ENCODE measurements at regions not wholly inside any gene's neighbourhood (a gene's known extent, or its start where the extent isn't known, plus 50 kb on each side); places are given as distances from the start of the nearest gene placed in this dataset.

GRCh38 chr5:110996742-110997141 is 74.8 kb upstream of the TSLP start:
- no peaks in the 10 kb centered on the region for H3K4me1 ChIP-seq (ENCODE audit: control insufficient read depth, insufficient read depth, low read length)
- no peaks in the 10 kb centered on the region for H3K36me3 ChIP-seq (ENCODE audit: control insufficient read depth in 2 of 2, insufficient read depth in 2 of 2, low read length in 2 of 2)
- H3K27me3 ChIP-seq (ENCODE audit: control insufficient read depth in 1 of 2, insufficient read depth in 2 of 2, low read length in 2 of 2): no peaks in the 10 kb centered on the region
- H3K27ac ChIP-seq (ENCODE audit: low read length): no peak overlapping the region
- H3K9me3 ChIP-seq (ENCODE audit: control insufficient read depth in 2 of 2, low read length in 2 of 2): no peaks in the 10 kb centered on the region
- H3K4me3 ChIP-seq (ENCODE audit: low read length in 2 of 2): no peak overlapping the region
- H3K9ac ChIP-seq (ENCODE audit: low read length in 2 of 2): no peak overlapping the region

DNA sequence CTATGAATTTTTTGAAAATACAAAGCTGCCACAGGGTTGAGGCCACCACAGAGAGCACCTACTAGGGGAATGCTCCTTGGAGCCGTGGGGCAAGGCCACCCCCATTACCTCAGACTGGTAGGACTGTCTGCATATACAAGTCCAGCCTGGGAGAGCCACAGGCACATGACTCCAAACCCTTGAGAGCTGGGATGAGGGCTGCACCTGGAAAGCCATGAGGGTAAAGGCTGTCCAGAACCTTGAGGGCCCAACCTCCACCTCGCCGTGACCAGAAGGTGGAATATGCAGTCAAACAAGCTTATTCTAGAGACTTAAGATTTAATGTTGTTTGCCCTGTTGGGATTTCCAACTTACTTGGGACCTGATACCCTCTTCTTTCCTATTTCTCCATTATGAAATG is 69.5 kb upstream of the TSLP start:
- Histone ChIP-seq H3K9ac (ENCODE audit: low read length in 2 of 2) (no peak overlapping the region), H3K27ac (ENCODE audit: low read length) (no peak overlapping the region), H3K27me3 (ENCODE audit: control insufficient read depth in 1 of 2, insufficient read depth in 2 of 2, low read length in 2 of 2) (no peaks in the 10 kb centered on the region), H3K4me1 (ENCODE audit: control insufficient read depth, insufficient read depth, low read length) (no peaks in the 10 kb centered on the region), H3K9me3 (ENCODE audit: control insufficient read depth in 2 of 2, low read length in 2 of 2) (no peaks in the 10 kb centered on the region), H3K4me3 (ENCODE audit: low read length in 2 of 2) (no peak overlapping the region), H3K36me3 (ENCODE audit: control insufficient read depth in 2 of 2, insufficient read depth in 2 of 2, low read length in 2 of 2) (no peaks in the 10 kb centered on the region)

GRCh38 chr5:111003623-111004022 is 67.9 kb upstream of the TSLP start:
- H3K9ac ChIP-seq (ENCODE audit: low read length in 2 of 2): no peak overlapping the region
- no peaks in the 10 kb centered on the region for H3K4me1 ChIP-seq (ENCODE audit: control insufficient read depth, insufficient read depth, low read length)
- no peaks in the 10 kb centered on the region for H3K27me3 ChIP-seq (ENCODE audit: control insufficient read depth in 1 of 2, insufficient read depth in 2 of 2, low read length in 2 of 2)
- H3K4me3 ChIP-seq (ENCODE audit: low read length in 2 of 2): no peak overlapping the region
- H3K27ac ChIP-seq (ENCODE audit: low read length): no peak overlapping the region
- no peaks in the 10 kb centered on the region for H3K36me3 ChIP-seq (ENCODE audit: control insufficient read depth in 2 of 2, insufficient read depth in 2 of 2, low read length in 2 of 2)
- no peaks in the 10 kb centered on the region for H3K9me3 ChIP-seq (ENCODE audit: control insufficient read depth in 2 of 2, low read length in 2 of 2)

DNA sequence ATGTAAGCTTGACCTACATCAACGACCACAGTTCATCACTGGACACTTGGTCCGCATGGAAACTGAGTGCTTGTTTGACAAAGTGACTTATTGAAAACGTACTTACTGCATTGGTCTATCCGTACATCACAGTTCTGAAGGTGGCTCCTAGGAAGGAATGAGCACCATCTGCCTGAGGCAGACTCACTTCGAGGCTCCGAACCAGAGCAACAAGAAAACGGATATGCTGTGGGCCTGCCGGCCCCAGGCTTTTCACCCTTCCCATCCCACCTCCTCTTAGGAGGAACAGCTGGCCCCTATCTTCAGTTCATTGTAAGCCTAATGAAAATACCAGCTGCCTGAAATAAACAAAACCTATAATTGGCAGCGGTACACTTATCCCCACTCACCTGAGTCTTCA is 67.2 kb upstream of the TSLP start:
- no peaks in the 10 kb centered on the region for H3K9me3 ChIP-seq (ENCODE audit: control insufficient read depth in 2 of 2, low read length in 2 of 2)
- H3K4me3 ChIP-seq (ENCODE audit: low read length in 2 of 2): no peak overlapping the region
- no peaks in the 10 kb centered on the region for H3K36me3 ChIP-seq (ENCODE audit: control insufficient read depth in 2 of 2, insufficient read depth in 2 of 2, low read length in 2 of 2)
- H3K4me1 ChIP-seq (ENCODE audit: control insufficient read depth, insufficient read depth, low read length): no peaks in the 10 kb centered on the region
- H3K27me3 ChIP-seq (ENCODE audit: control insufficient read depth in 1 of 2, insufficient read depth in 2 of 2, low read length in 2 of 2): no peaks in the 10 kb centered on the region
- H3K27ac ChIP-seq (ENCODE audit: low read length): no peak overlapping the region
- H3K9ac ChIP-seq (ENCODE audit: low read length in 2 of 2): no peak overlapping the region

GRCh38 chr5:111010783-111011182 is 60.7 kb upstream of the TSLP start:
- H3K4me3 ChIP-seq (ENCODE audit: low read length in 2 of 2): no peak overlapping the region
- no peaks in the 10 kb centered on the region for H3K9me3 ChIP-seq (ENCODE audit: control insufficient read depth in 2 of 2, low read length in 2 of 2)
- H3K27me3 ChIP-seq (ENCODE audit: control insufficient read depth in 1 of 2, insufficient read depth in 2 of 2, low read length in 2 of 2): no peaks in the 10 kb centered on the region
- no peaks in the 10 kb centered on the region for H3K36me3 ChIP-seq (ENCODE audit: control insufficient read depth in 2 of 2, insufficient read depth in 2 of 2, low read length in 2 of 2)
- H3K9ac ChIP-seq (ENCODE audit: low read length in 2 of 2): no peak overlapping the region
- H3K4me1 ChIP-seq (ENCODE audit: control insufficient read depth, insufficient read depth, low read length): no peaks in the 10 kb centered on the region
- H3K27ac ChIP-seq (ENCODE audit: low read length): no peak overlapping the region

GRCh38 chr5:111013011-111013410 is 58.5 kb upstream of the TSLP start:
- Histone ChIP-seq H3K27ac (ENCODE audit: low read length) (no peak overlapping the region), H3K4me3 (ENCODE audit: low read length in 2 of 2) (no peak overlapping the region), H3K27me3 (ENCODE audit: control insufficient read depth in 1 of 2, insufficient read depth in 2 of 2, low read length in 2 of 2) (no peaks in the 10 kb centered on the region), H3K9me3 (ENCODE audit: control insufficient read depth in 2 of 2, low read length in 2 of 2) (no peaks in the 10 kb centered on the region), H3K4me1 (ENCODE audit: control insufficient read depth, insufficient read depth, low read length) (no peaks in the 10 kb centered on the region), H3K9ac (ENCODE audit: low read length in 2 of 2) (no peak overlapping the region), H3K36me3 (ENCODE audit: control insufficient read depth in 2 of 2, insufficient read depth in 2 of 2, low read length in 2 of 2) (no peaks in the 10 kb centered on the region)

DNA sequence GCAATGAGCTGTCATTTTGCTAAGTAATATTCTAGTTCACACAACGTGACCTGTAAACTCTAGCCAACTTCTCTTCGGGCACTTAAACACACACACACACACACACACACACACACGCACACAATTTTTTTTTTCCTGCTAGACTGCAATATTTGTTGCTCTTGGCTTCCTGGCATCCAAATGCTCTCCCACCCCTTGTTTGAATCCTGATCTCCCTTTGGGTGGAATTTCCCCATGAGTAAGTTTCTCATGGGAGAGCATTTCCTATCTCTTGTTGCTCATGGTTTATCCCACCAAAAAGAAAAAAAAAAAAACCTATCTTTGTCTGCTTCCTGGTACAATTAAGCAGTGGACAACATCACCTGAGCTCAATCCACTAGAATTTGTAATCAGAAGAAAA is 54.7 kb upstream of the TSLP start:
- Histone ChIP-seq H3K27me3 (ENCODE audit: control insufficient read depth in 1 of 2, insufficient read depth in 2 of 2, low read length in 2 of 2) (no peaks in the 10 kb centered on the region), H3K9me3 (ENCODE audit: control insufficient read depth in 2 of 2, low read length in 2 of 2) (no peaks in the 10 kb centered on the region), H3K4me1 (ENCODE audit: control insufficient read depth, insufficient read depth, low read length) (no peaks in the 10 kb centered on the region), H3K27ac (ENCODE audit: low read length) (no peak overlapping the region), H3K4me3 (ENCODE audit: low read length in 2 of 2) (no peak overlapping the region), H3K36me3 (ENCODE audit: control insufficient read depth in 2 of 2, insufficient read depth in 2 of 2, low read length in 2 of 2) (no peaks in the 10 kb centered on the region), H3K9ac (ENCODE audit: low read length in 2 of 2) (no peak overlapping the region)

DNA sequence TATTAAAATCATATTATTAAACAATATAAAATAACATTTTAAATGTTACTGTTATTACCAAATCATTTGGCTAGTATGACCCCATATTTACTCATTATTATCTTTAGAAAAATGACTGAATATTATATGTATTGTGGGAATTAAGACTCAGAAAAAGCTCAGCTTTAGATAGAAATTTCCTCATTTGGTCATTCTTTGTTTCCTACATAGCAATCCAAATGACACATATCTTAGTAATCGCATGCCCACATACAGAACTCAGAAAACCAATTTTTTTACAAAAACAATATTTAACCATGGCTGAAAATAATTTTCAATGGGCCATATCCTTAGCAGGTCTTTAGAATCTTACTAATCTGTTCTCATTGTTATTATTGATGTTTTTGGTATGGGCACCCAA is 53.8 kb upstream of the TSLP start:
- H3K36me3 ChIP-seq (ENCODE audit: control insufficient read depth in 2 of 2, insufficient read depth in 2 of 2, low read length in 2 of 2): no peaks in the 10 kb centered on the region
- H3K4me1 ChIP-seq (ENCODE audit: control insufficient read depth, insufficient read depth, low read length): no peaks in the 10 kb centered on the region
- H3K27me3 ChIP-seq (ENCODE audit: control insufficient read depth in 1 of 2, insufficient read depth in 2 of 2, low read length in 2 of 2): no peaks in the 10 kb centered on the region
- no peaks in the 10 kb centered on the region for H3K9me3 ChIP-seq (ENCODE audit: control insufficient read depth in 2 of 2, low read length in 2 of 2)
- no peak overlapping the region for H3K4me3 ChIP-seq (ENCODE audit: low read length in 2 of 2)
- no peak overlapping the region for H3K9ac ChIP-seq (ENCODE audit: low read length in 2 of 2)
- no peak overlapping the region for H3K27ac ChIP-seq (ENCODE audit: low read length)

Measured in stomach smooth muscle (tissue), 2 donors.